ENCODE measurements at regions not wholly inside any gene's neighbourhood (a gene's known extent, or its start where the extent isn't known, plus 50 kb on each side); places are given as distances from the start of the nearest gene placed in this dataset.
"Not testable (repeated sequence)": the region's sequence is repeated elsewhere in the genome, so short reads cannot be mapped to it uniquely, and the experiment has no call there.

- no peak for DNase-seq (ENCODE audit: low spot score)
Observed at GRCh38 chr11:92607969-92608722, 361.3 kb upstream of the MTNR1B start.

GRCh38 chr11:92611157-92611556 is 358.3 kb upstream of the MTNR1B start:
- no peak for DNase-seq (ENCODE audit: low spot score)

GRCh38 chr11:92618020-92618419 is 351.4 kb upstream of the MTNR1B start:
- DNase-seq (ENCODE audit: low spot score), result not testable (repeated sequence)

- no peak for DNase-seq (ENCODE audit: low spot score)
Observed at GRCh38 chr11:92623055-92623454, 346.4 kb upstream of the MTNR1B start.

- DNase-seq (ENCODE audit: low spot score), result no peak
Observed at GRCh38 chr11:92625894-92626293, 343.6 kb upstream of the MTNR1B start.

GRCh38 chr11:92626624-92627023 is 342.8 kb upstream of the MTNR1B start:
- DNase-seq (ENCODE audit: low spot score), result no peak

- no peak for DNase-seq (ENCODE audit: low spot score)
Observed at GRCh38 chr11:92627615-92628256, 341.7 kb upstream of the MTNR1B start.

- DNase-seq (ENCODE audit: low spot score), result no peak
Observed at GRCh38 chr11:92628401-92629292, 340.8 kb upstream of the MTNR1B start.

GRCh38 chr11:92632495-92632894 is 337.0 kb upstream of the MTNR1B start:
- no peak for DNase-seq (ENCODE audit: low spot score)

GRCh38 chr11:92633820-92634219 is 335.6 kb upstream of the MTNR1B start:
- DNase-seq (ENCODE audit: low spot score), result no peak

- no peak for DNase-seq (ENCODE audit: low spot score)
Observed at GRCh38 chr11:92636543-92637188, 332.8 kb upstream of the MTNR1B start.

- DNase-seq (ENCODE audit: low spot score), result no peak
Observed at GRCh38 chr11:92638678-92639077, 330.8 kb upstream of the MTNR1B start.

GRCh38 chr11:92642177-92642931 is 327.1 kb upstream of the MTNR1B start:
- DNase-seq (ENCODE audit: low spot score), result no peak

GRCh38 chr11:92643827-92644226 is 325.6 kb upstream of the MTNR1B start:
- no peak for DNase-seq (ENCODE audit: low spot score)

GRCh38 chr11:92644595-92645445 is 324.6 kb upstream of the MTNR1B start:
- no peak for DNase-seq (ENCODE audit: low spot score)

GRCh38 chr11:92651159-92651558 is 318.3 kb upstream of the MTNR1B start:
- no peak for DNase-seq (ENCODE audit: low spot score)

GRCh38 chr11:92653454-92653853 is 316.0 kb upstream of the MTNR1B start:
- no peak for DNase-seq (ENCODE audit: low spot score)

- no peak for DNase-seq (ENCODE audit: low spot score)
Observed at GRCh38 chr11:92656783-92657182, 312.7 kb upstream of the MTNR1B start.

- no peak for DNase-seq (ENCODE audit: low spot score)
Observed at GRCh38 chr11:92657226-92657625, 312.2 kb upstream of the MTNR1B start.

GRCh38 chr11:92658733-92659132 is 310.7 kb upstream of the MTNR1B start:
- no peak for DNase-seq (ENCODE audit: low spot score)

- no peak for DNase-seq (ENCODE audit: low spot score)
Observed at GRCh38 chr11:92659793-92660192, 309.7 kb upstream of the MTNR1B start.

Measured in COLO829 (cell line).